PC-9 (cell line): ENCODE measurements at regions not wholly inside any gene's neighbourhood (a gene's known extent, or its start where the extent isn't known, plus 50 kb on each side); places are given as distances from the start of the nearest gene placed in this dataset.
A peak's percentile ranks its signal among the peaks of the same experiment; 100 is the strongest.
"Not testable (repeated sequence)": the region's sequence is repeated elsewhere in the genome, so short reads cannot be mapped to it uniquely, and the experiment has no call there.

ENCODE experiments used
- BruUV-seq: library from RNA; stranded (reverse); fragments of 400-500 nt; replicated peaks from 2 replicates; lab custom pipeline; 2021; lab: Mats Ljungman, UMichigan
- CTCF ChIA-PET: fragments of 300-600 bp; sonication (Branson Sonifier 250); formaldehyde crosslinking; loops from one replicate; lab custom pipeline; 2022; ENCODE audit warnings: antibody characterized with exemption; lab: Charles Lee
- POLR2A ChIA-PET: fragments of 300-600 bp; sonication (Branson Sonifier 250); formaldehyde crosslinking; loops from one replicate; lab custom pipeline; 2022; ENCODE audit warnings: antibody characterized with exemption; ENCODE audit not compliant: unreplicated experiment; lab: Charles Lee
- DNase-seq, 2 experiments: peaks; one replicate each; pipeline versions ENCODE4 v3.0.0 to v3.0.0-alpha.2; 2015 to 2022; ENCODE audit warnings: mixed read lengths in 1 of 2
- H2AFZ ChIP-seq: fragments of 200-600 bp; sonication (generic); 2 replicates; pipeline ENCODE4 v1.8.1; 2017; ENCODE audit warnings: antibody characterized with exemption
- H3F3A ChIP-seq: fragments of 200-600 bp; sonication (generic); 2 replicates; pipeline ENCODE4 v1.8.1; 2017; ENCODE audit warnings: antibody characterized with exemption, mild to moderate bottlenecking, low read depth; ENCODE audit not compliant: insufficient read depth
- H3K27ac ChIP-seq: fragments of 200-600 bp; sonication (generic); 2 replicates; pipeline ENCODE4 v1.6.1; 2016; ENCODE audit warnings: mixed run types
- H3K27me3 ChIP-seq: fragments of 200-600 bp; sonication (generic); 2 replicates; pipeline ENCODE4 v1.6.1; 2016; ENCODE audit warnings: low read depth, mixed run types; ENCODE audit not compliant: insufficient read depth
- H3K36me3 ChIP-seq: fragments of 200-600 bp; sonication (generic); 2 replicates; pipeline ENCODE4 v1.6.1; 2016; ENCODE audit warnings: low read depth, mixed run types
- H3K4me1 ChIP-seq: fragments of 200-600 bp; sonication (generic); replicated peaks from 2 replicates; pipeline ENCODE4 v1.6.1; 2016; ENCODE audit warnings: mixed run types; ENCODE audit not compliant: insufficient read depth
- H3K4me2 ChIP-seq: fragments of 200-600 bp; sonication (generic); 2 replicates; pipeline ENCODE4 v1.6.1; 2017; ENCODE audit warnings: mixed run types
- H3K4me3 ChIP-seq: fragments of 200-600 bp; sonication (generic); 2 replicates; pipeline ENCODE4 v1.6.1; 2016; ENCODE audit warnings: mixed run types
- H3K79me2 ChIP-seq: fragments of 200-600 bp; sonication (generic); 2 replicates; pipeline ENCODE4 v1.6.1; 2017; ENCODE audit warnings: low read depth, mixed run types
- H3K9me2 ChIP-seq: fragments of 200-600 bp; sonication (generic); 2 replicates; pipeline ENCODE4 v1.8.1; 2017; ENCODE audit warnings: mild to moderate bottlenecking; ENCODE audit not compliant: insufficient read depth
- H3K9me3 ChIP-seq: fragments of 200-600 bp; sonication (generic); 2 replicates; pipeline ENCODE4 v1.8.1; 2016; ENCODE audit warnings: low read depth; ENCODE audit not compliant: insufficient read depth
- H4K20me1 ChIP-seq: fragments of 200-600 bp; sonication (generic); 2 replicates; pipeline ENCODE4 v1.8.1; 2017; ENCODE audit not compliant: insufficient read depth
- CTCF ChIP-seq: fragments of 200-600 bp; sonication (generic); conservative IDR thresholded peaks from 2 replicates; pipeline ENCODE4 v1.6.1; 2017; ENCODE audit warnings: mixed run types, antibody characterized with exemption, mild to moderate bottlenecking, moderate library complexity
- intact Hi-C: fragments of 100-400 bp; cut with micrococcal nuclease; formaldehyde crosslinking; loops from one replicate; pipeline ENCODE4 v1.10.0; 2022; ENCODE audit not compliant: unreplicated experiment

DNA sequence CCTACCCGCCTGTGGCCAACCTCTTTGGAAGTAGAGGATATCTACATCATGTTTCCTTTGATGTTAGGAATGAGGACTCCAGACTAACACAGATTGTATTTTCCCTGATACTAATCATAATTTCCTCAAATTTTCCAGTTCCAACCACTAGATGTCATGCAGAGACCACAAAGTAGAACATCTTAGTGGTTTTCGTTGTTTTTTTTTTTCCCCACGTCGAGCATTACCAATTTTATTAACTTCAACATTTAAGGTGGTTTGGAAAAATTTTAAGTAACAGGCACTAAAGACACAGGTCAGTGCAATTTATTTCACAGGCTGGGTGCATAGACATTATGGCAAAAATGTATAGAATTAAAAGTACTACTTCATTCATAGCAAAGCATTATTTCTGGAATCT, 280.1 kb downstream of the ANKRD30B start:
- POLR2A ChIA-PET, H3K4me2 ChIP-seq, H3K9me3 ChIP-seq, H3K27me3 ChIP-seq, H2AFZ ChIP-seq, H3K36me3 ChIP-seq, H3K9me2 ChIP-seq, H3K79me2 ChIP-seq, H3F3A ChIP-seq, H3K4me1 ChIP-seq, DNase-seq, H3K4me3 ChIP-seq, intact Hi-C loops, CTCF ChIA-PET, BruUV-seq, H3K27ac ChIP-seq, H4K20me1 ChIP-seq: not testable (repeated sequence)
- peak; percentile 60 for TF ChIP-seq CTCF

GRCh38 chr18:15060279-15060880, 312.4 kb downstream of the ANKRD30B start:
- H3K9me3 ChIP-seq, H3K4me1 ChIP-seq, CTCF ChIA-PET, H3K79me2 ChIP-seq, H3K9me2 ChIP-seq, H3F3A ChIP-seq, H3K27ac ChIP-seq, BruUV-seq, H3K4me3 ChIP-seq, H3K27me3 ChIP-seq, H2AFZ ChIP-seq, H4K20me1 ChIP-seq, intact Hi-C loops, H3K4me2 ChIP-seq, DNase-seq, POLR2A ChIA-PET, H3K36me3 ChIP-seq: not testable (repeated sequence)

GRCh38 chr18:15061289-15061896, 313.4 kb downstream of the ANKRD30B start:
- H4K20me1 ChIP-seq, H3K4me1 ChIP-seq, H3K4me2 ChIP-seq, DNase-seq, H3K79me2 ChIP-seq, H3K27ac ChIP-seq, H3K36me3 ChIP-seq, H3K9me2 ChIP-seq, BruUV-seq, H3F3A ChIP-seq, H3K9me3 ChIP-seq, CTCF ChIA-PET, H3K4me3 ChIP-seq, H3K27me3 ChIP-seq, intact Hi-C loops, H2AFZ ChIP-seq, POLR2A ChIA-PET: not testable (repeated sequence)

DNA sequence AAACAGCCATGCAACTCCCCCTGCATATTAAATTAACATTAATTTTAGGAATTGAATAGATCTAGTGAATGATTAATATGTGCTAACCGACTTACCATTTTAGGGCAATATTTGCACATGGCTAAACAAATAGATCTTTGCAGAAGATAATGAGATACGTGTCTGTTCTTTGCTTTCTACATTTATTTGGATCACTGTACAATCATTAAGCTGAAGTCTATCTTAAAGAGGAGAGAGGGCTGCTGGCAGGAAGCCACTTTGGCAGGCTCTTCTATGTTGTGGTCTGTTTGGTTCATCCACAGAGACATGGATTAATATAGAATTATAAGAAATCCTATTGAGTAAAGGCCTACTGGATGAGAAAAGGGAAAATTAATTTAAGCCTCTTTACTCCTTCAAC, 318.5 kb downstream of the ANKRD30B start:
- H2AFZ ChIP-seq, intact Hi-C loops, H4K20me1 ChIP-seq, CTCF ChIA-PET, H3K9me2 ChIP-seq, H3K36me3 ChIP-seq, POLR2A ChIA-PET, H3K4me3 ChIP-seq, BruUV-seq, H3K4me2 ChIP-seq, H3K4me1 ChIP-seq, DNase-seq, H3K27ac ChIP-seq, H3K9me3 ChIP-seq, H3K27me3 ChIP-seq, H3K79me2 ChIP-seq, H3F3A ChIP-seq: not testable (repeated sequence)

DNA sequence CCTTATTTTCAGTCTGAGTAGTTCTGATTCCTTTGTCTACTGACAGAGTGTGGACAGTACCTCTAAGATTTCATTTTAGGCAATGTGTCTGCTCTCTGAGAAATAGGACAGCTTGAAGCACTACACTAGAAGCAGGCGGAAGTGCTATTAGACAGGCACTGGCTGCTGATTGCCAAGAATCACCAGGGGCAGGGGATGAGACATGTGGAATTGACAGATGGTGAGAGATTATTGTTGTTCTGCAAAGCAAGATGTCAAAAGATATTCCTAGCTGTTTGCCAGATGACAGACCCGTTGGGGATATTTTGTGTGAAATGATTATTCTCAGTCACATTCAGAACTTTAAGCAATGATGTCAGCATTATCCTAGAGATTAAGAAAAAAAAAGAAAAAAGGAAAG, 323.3 kb downstream of the ANKRD30B start:
- BruUV-seq, POLR2A ChIA-PET, H3K79me2 ChIP-seq, DNase-seq, H3K9me3 ChIP-seq, H3K36me3 ChIP-seq, H4K20me1 ChIP-seq, H3K27ac ChIP-seq, H3K4me3 ChIP-seq, H3F3A ChIP-seq, CTCF ChIA-PET, H3K9me2 ChIP-seq, H3K4me1 ChIP-seq, H3K27me3 ChIP-seq, intact Hi-C loops, H2AFZ ChIP-seq, H3K4me2 ChIP-seq: not testable (repeated sequence)
